HL-60 (cell line): ENCODE measurements at regions not wholly inside any gene's neighbourhood (a gene's known extent, or its start where the extent isn't known, plus 50 kb on each side); places are given as distances from the start of the nearest gene placed in this dataset.

Source experiments
- CTCF ChIP-seq: IDR thresholded peaks from one replicate; pipeline ENCODE4 v1.5.1; 2011; ENCODE audit warnings: low read length, control low read depth, inconsistent platforms; ENCODE audit not compliant: insufficient read depth
- REST ChIP-seq: IDR thresholded peaks from 2 replicates; pipeline ENCODE4 v1.6.1; 2012; ENCODE audit warnings: low read depth; ENCODE audit not compliant: insufficient replicate concordance

- TF ChIP-seq REST, result no peak
- no peak for TF ChIP-seq CTCF
Measured at GRCh38 chr16:50980666-50981065, 170.4 kb downstream of the SALL1 start.
